HAP-1 (cell line): ENCODE measurements at regions not wholly inside any gene's neighbourhood (a gene's known extent, or its start where the extent isn't known, plus 50 kb on each side); places are given as distances from the start of the nearest gene placed in this dataset.

Experiments
- DNase-seq, 2 experiments: peaks; one replicate each; pipeline ENCODE4 v3.0.0-alpha.2; 2016 to 2020; ENCODE audit warnings: low spot score in 2 of 2
- H3K27me3 ChIP-seq: fragments of 250-450 bp; sonication (Bioruptor Pico); 2 replicates; pipeline ENCODE4 v1.5.1; 2020; ENCODE audit warnings: low read depth, mild to moderate bottlenecking, moderate library complexity
- H3K36me3 ChIP-seq: fragments of 250-450 bp; sonication (Bioruptor Pico); replicated peaks from 2 replicates; pipeline ENCODE4 v1.5.1; 2020; ENCODE audit warnings: mild to moderate bottlenecking
- H3K4me1 ChIP-seq: fragments of 250-450 bp; sonication (Bioruptor Pico); 2 replicates; pipeline ENCODE4 v1.5.1; 2020; ENCODE audit warnings: mild to moderate bottlenecking
- H3K4me3 ChIP-seq: fragments of 250-450 bp; sonication (Bioruptor Pico); 2 replicates; pipeline ENCODE4 v1.5.1; 2020; ENCODE audit warnings: mild to moderate bottlenecking, moderate library complexity
- H3K9me3 ChIP-seq: fragments of 250-450 bp; sonication (Bioruptor Pico); 2 replicates; pipeline ENCODE4 v1.5.1; 2020; ENCODE audit warnings: mild to moderate bottlenecking, moderate library complexity
- in situ Hi-C: fragments of 300-500 bp; cut with MboI; formaldehyde crosslinking; loops from 3 replicates; pipeline ENCODE4 v1.14.3; 2020; ENCODE audit warnings: low sequenced_read_pairs, inconsistent platforms, mixed read lengths

DNA sequence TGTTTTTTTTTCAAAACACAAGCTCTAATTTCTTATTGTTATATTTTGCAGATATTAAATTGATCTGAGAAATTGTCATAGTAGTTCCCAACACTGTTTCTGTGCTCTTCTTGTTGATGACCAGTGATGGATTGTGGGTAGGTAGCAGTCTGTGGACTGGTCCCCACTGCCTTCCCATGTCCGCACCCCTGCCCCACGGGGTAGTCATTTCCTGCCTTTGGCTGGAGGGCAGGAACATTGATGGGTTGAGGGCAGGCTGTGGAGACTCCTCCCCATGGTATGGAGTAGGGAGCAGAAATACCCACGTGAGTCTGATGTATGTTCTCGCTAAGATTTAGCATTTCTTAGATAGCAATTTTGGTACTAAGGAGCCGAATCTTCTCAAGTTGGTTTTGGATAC, 762.0 kb downstream of the CDH8 start:
- in situ Hi-C loops = loop anchor here (25.0 kb wide), 1 partner anchor 88 kb away; no protein-coding TSS in a partner anchor
- Histone ChIP-seq H3K4me3 (no peak overlapping the region), H3K4me1 (no peaks in the 10 kb centered on the region), H3K9me3 (no peaks in the 10 kb centered on the region), H3K27me3 (no peaks in the 10 kb centered on the region), H3K36me3 (no peaks in the 10 kb centered on the region)
- DNase-seq = no peak

DNA sequence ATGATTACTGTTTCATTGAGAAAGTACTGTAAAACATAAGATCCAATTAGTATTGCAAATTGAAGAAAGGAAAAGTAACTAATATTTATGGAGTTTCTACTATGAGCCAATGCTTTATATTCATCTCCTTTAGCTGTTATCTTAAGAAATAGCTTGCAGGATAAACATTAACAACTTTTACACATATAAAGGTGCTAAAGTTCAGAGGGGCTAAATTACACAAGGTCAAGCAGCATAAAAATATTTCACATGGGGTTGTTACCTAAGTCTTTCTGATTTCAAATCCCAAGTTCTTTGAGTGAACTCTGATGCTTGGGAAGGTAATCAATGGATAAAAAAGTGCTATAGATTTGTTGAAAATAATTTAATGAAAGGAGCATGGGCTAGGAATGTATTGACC, 765.5 kb downstream of the CDH8 start:
- DNase-seq = no peak
- Histone ChIP-seq H3K4me3 (no peak overlapping the region), H3K36me3 (no peaks in the 10 kb centered on the region), H3K9me3 (no peaks in the 10 kb centered on the region), H3K27me3 (no peaks in the 10 kb centered on the region), H3K4me1 (no peaks in the 10 kb centered on the region)
- in situ Hi-C loops = loop anchor here (25.0 kb wide), 1 partner anchor 92 kb away; no protein-coding TSS in a partner anchor

DNA sequence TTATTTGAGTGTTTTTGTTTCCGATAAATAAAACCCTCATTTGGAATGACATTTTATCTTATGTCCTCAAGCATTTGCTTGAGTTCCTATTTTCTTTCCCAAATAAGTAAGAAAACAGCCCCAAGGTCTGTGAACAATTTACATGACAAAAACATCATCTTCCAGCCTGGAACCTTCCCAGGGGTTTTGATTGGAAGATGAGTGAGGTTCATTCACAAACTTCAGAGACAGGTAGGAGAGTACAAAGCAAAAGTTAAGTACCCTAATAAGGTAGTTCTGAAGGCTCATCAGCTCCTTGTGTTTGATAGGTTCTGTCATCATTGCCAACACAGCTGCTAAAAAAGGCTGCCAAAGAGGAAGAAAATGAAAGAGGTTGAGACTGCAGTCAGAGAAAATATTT, 772.8 kb downstream of the CDH8 start:
- Histone ChIP-seq H3K4me3 (no peak overlapping the region), H3K27me3 (no peaks in the 10 kb centered on the region), H3K4me1 (no peaks in the 10 kb centered on the region), H3K9me3 (no peaks in the 10 kb centered on the region), H3K36me3 (no peaks in the 10 kb centered on the region)
- in situ Hi-C loops = loop anchor here (25.0 kb wide), 1 partner anchor 99 kb away; no protein-coding TSS in a partner anchor
- DNase-seq = no peak

DNA sequence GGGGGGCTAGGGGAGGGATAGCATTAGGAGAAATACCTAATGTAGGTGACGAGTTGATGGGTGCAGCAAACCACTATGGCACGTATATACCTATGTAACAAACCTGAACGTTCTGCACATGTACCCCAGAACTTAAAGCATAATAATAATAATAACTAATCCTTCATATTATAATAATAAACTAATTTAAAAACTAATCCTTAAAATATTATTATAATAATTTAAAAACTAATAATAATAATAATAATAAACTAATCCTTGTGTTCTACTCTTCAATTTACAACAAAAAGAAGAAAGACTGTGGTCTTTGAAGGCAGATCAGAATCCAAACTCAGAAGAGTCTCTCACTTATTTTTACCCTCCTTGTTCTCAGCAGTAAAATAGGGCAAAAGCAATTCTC, 774.9 kb downstream of the CDH8 start:
- Histone ChIP-seq H3K9me3 (no peaks in the 10 kb centered on the region), H3K4me1 (no peaks in the 10 kb centered on the region), H3K4me3 (no peak overlapping the region), H3K27me3 (no peaks in the 10 kb centered on the region), H3K36me3 (no peaks in the 10 kb centered on the region)
- DNase-seq = no peak
- in situ Hi-C loops = loop anchor here (25.0 kb wide), 1 partner anchor 101 kb away; no protein-coding TSS in a partner anchor

DNA sequence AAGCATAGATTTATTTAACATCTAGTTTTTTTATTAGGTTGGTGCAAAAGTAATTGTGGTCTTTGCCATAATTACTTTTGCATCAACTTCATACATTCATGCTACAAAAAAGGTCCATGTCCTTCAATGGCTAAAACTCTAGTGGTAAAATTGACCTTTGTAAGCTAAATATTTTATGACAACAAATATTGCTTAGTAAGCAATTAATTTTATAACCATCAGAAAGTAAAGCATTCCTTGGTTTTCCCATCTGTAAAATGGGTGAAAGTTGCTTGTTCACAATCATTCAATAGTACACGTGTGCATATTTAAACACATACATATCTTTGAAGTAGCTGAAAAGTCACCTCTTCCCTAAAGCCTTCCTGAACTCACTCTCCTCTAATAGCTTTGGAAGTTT, 789.6 kb downstream of the CDH8 start:
- no peak for DNase-seq
- Histone ChIP-seq H3K4me1 (no peaks in the 10 kb centered on the region), H3K27me3 (no peaks in the 10 kb centered on the region), H3K36me3 (no peaks in the 10 kb centered on the region), H3K4me3 (no peak overlapping the region), H3K9me3 (no peaks in the 10 kb centered on the region)
- in situ Hi-C loops = no loop called here

DNA sequence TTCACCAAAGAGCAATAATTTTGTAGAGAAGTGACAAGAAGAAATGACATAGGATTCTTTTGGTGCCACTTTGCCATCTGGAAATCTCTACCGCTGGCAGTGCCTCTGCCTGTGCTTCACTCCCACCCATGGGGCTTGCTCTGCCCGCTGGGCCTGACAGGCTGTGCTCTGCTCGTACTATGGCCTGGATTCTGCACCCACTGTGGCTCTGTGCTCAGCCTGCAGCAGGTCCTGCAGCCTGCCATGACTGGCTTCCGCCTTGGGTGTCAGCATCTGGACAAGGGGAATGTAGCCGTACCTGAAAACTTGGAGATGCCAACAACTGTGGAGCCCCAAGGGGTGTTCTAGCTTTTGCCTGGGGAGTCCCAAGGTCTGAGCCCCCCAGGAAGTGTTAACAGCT, 792.3 kb downstream of the CDH8 start:
- Histone ChIP-seq H3K4me3 (no peak overlapping the region), H3K4me1 (no peaks in the 10 kb centered on the region), H3K36me3 (no peaks in the 10 kb centered on the region), H3K27me3 (no peaks in the 10 kb centered on the region), H3K9me3 (no peaks in the 10 kb centered on the region)
- in situ Hi-C loops = no loop called here
- no peak for DNase-seq

DNA sequence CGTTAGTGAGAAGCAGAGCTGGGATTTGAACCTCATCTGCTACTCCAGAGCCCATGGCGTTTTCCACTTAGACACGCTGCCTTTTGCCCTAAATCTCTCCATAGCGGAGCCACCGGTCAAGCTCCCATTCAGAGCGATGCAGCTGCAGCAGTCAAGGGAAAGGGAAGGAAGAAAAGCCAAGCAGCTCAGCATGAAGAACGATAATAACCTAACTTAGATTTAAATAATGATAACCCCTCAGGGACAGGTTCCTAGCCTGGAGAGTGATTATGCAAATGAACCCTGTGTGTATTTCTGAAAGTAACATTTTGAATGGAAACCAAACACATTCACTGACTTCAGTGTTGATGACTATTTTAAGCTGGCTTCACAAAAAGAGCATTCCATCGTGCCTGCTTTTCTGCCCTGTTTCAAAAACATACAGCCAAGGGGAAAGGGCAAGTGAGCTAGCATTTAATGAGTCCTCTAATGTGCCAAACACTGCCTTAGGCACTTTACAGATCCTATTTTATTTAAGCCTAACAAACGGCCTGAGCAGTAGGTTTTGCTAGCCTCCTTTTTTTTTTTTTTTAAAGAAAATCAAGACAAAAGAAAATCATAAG, 798.3 kb downstream of the CDH8 start:
- Histone ChIP-seq H3K4me3 (no peak overlapping the region), H3K4me1 (peaks cover 6% of the 10 kb centered on the region; the same call in 1 of the 2 replicates), H3K36me3 (no peaks in the 10 kb centered on the region), H3K27me3 (no peaks in the 10 kb centered on the region), H3K9me3 (no peaks in the 10 kb centered on the region)
- peak; percentile 73 to 93 for DNase-seq
- in situ Hi-C loops = no loop called here

DNA sequence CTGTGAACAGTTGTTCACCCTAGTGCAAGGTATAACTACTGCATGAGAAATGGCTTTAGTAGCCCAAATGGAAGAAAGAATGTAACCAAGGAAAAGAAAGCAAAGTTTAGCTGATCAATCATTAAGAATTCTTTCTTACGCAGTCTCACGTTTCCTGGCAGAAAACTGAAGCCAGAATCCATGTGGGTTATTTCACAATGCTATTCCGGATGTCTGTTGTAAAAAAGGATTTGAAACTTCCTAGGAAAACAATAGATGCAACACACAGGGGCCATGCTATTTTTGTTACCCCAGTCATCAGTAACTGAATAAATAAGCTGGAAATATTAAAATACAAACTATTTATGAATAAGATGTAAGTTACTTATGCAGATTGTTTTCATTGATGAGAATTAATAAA, 802.5 kb downstream of the CDH8 start:
- Histone ChIP-seq H3K9me3 (no peaks in the 10 kb centered on the region), H3K4me1 (peaks cover 18% of the 10 kb centered on the region), H3K36me3 (no peaks in the 10 kb centered on the region), H3K4me3 (no peak overlapping the region), H3K27me3 (no peaks in the 10 kb centered on the region)
- in situ Hi-C loops = no loop called here
- DNase-seq = no peak

DNA sequence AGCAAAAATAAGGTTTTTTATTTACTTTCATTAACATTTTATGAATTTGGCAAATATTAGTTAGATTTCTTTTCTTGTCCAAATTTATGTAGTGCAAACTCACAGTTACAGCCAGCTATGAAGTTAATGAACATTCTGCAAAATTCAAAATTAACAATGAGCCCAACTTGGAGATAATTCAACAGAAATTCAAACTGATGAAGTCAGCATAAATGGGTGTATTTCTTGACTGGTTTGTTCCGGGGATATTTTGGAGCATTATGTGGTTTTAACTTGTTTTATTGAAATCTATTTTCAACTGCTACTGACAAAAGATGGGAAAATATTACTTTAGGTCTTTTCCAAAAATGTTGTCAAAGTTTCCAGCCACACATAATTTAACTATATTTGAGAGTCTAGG, 807.9 kb downstream of the CDH8 start:
- Histone ChIP-seq H3K27me3 (no peaks in the 10 kb centered on the region), H3K9me3 (no peaks in the 10 kb centered on the region), H3K36me3 (no peaks in the 10 kb centered on the region), H3K4me1 (peaks cover 13% of the 10 kb centered on the region), H3K4me3 (no peak overlapping the region)
- no peak for DNase-seq
- in situ Hi-C loops = no loop called here

DNA sequence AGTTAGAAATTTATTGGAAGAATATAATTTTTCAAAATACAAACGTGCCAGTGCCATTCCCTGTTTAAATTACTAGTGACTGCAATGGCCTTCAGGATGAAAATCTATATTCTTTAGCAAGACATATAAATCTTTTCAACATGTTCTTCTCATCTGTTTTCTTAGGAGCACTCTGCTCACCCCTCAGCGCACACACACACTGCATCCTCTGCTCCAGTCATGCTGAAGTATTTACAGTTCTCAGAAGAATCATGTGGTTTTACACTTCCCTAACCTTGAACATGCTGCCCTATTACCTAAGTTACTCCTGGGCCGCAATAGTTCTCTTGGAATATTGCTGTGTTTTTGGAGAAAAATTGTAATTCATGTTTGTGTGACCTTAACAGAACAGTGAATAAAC, 820.6 kb downstream of the CDH8 start:
- no peaks in the 10 kb centered on the region for H3K9me3 ChIP-seq
- no peaks in the 10 kb centered on the region for H3K36me3 ChIP-seq
- H3K27me3 ChIP-seq = no peaks in the 10 kb centered on the region
- H3K4me1 ChIP-seq = no peaks in the 10 kb centered on the region
- no peak overlapping the region for H3K4me3 ChIP-seq
- DNase-seq = no peak
- in situ Hi-C loops = no loop called here

DNA sequence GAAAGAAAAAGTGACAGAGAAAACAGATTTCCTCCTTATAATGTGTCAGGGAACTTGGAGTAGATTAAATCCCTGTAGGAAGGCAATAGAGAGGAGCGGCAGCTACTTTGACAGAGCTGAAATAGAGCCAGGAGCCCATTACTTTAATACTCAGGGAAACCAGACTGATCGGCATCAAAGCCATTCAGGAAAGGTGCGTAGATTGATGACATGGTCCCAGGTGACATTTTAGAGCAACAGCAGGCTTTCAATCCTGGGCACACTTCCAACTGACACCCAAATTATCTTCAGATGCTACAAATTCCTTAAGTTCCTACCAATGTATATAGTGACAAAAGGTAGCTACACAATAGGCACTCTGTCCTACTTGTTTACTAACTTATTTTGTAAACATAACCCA, 821.5 kb downstream of the CDH8 start:
- no peaks in the 10 kb centered on the region for H3K36me3 ChIP-seq
- H3K4me3 ChIP-seq = no peak overlapping the region
- no peaks in the 10 kb centered on the region for H3K4me1 ChIP-seq
- no peak for DNase-seq
- no peaks in the 10 kb centered on the region for H3K27me3 ChIP-seq
- no peaks in the 10 kb centered on the region for H3K9me3 ChIP-seq
- in situ Hi-C loops = no loop called here

DNA sequence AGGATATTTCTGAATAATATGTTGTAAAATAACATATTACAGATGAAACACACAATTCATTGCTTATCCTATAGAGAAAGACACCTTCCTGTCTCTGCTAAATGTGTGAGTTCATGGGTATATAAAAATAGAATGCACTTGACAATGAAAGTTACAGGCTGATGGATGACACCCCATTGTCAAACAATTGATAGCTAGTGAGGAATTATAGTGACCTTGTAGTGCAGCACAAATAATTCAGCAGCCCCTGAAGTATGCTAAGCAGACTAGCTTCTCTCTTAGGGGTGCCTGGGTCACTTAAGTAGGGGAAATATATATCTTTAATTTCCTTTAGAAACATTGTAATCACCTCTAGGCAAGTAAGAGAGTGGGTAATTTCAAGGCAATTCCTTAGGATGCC, 826.2 kb downstream of the CDH8 start:
- Histone ChIP-seq H3K4me3 (no peak overlapping the region), H3K27me3 (no peaks in the 10 kb centered on the region), H3K9me3 (no peaks in the 10 kb centered on the region), H3K36me3 (no peaks in the 10 kb centered on the region), H3K4me1 (no peaks in the 10 kb centered on the region)
- no peak for DNase-seq
- in situ Hi-C loops = no loop called here

DNA sequence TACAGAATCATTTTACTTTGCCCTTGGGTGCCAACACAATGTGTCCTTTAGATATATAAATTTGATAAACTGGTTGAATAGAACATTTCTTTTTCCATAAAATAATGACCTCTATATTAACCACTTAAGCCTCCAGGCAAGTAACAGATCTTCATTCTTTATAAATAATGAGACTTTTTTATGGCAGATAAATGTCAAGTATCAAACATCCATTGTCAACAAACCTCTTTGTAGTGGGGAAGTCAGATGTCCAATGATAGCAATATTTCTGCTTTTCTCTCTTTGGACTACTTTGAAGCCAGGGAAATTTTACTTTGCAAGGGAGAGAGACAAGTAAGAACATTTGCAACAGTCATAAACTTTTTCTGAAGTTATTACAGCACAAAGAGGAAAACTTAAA, 841.2 kb downstream of the CDH8 start:
- Histone ChIP-seq H3K4me3 (no peak overlapping the region), H3K4me1 (no peaks in the 10 kb centered on the region), H3K27me3 (no peaks in the 10 kb centered on the region), H3K36me3 (no peaks in the 10 kb centered on the region), H3K9me3 (no peaks in the 10 kb centered on the region)
- in situ Hi-C loops = no loop called here
- DNase-seq = no peak

DNA sequence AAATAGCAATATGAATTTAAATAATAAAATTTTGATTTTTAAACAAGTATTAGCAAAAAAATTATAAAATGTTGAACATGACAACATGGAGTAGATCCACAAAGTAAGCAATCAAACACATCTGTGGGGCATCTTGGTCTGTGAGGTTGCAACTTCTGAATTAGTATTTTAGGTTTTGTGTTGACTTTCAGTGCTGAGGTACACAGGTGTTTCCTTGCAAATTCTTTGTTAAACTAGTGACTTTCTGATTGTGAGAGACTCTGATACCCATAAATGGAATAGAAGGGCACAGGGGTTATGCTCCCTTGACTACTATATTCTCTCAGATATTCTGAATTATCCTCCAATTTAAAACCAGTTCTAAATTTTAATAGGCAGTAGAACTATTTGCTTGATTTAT, 841.7 kb downstream of the CDH8 start:
- no peaks in the 10 kb centered on the region for H3K27me3 ChIP-seq
- H3K9me3 ChIP-seq = no peaks in the 10 kb centered on the region
- no peak for DNase-seq
- H3K36me3 ChIP-seq = no peaks in the 10 kb centered on the region
- H3K4me3 ChIP-seq = no peak overlapping the region
- H3K4me1 ChIP-seq = no peaks in the 10 kb centered on the region
- in situ Hi-C loops = no loop called here

DNA sequence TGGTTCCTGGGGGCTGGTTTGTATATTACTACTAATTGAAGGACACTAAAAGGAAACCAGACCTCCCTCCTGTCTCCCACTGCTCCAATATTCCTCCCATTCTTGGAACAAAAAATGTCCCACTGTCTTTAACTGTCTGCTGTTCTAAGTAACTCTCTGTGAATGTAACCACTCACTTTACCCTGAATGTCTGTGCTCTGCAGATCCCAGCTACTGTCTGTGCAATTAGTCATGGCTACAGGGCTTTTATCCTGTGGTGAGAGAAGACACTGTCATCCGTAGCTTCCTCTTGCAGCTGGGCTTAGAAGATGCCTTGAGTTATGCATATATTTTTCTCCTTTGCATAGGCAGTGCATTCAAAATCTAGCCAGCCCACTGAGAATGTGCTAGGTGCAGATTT, 853.8 kb downstream of the CDH8 start:
- H3K4me1 ChIP-seq = no peaks in the 10 kb centered on the region
- H3K27me3 ChIP-seq = no peaks in the 10 kb centered on the region
- DNase-seq = no peak
- no peak overlapping the region for H3K4me3 ChIP-seq
- no peaks in the 10 kb centered on the region for H3K9me3 ChIP-seq
- in situ Hi-C loops = no loop called here
- H3K36me3 ChIP-seq = no peaks in the 10 kb centered on the region
